HTR-8/SVneo (cell line): ENCODE measurements at regions not wholly inside any gene's neighbourhood (a gene's known extent, or its start where the extent isn't known, plus 50 kb on each side); places are given as distances from the start of the nearest gene placed in this dataset.

Experiments used
- DNase-seq: peaks from one replicate; pipeline ENCODE4 v3.0.0; 2011; ENCODE audit warnings: low spot score, mixed read lengths; ENCODE audit not compliant: insufficient read length
- FAIRE-seq: peaks from 2 replicates; lab custom pipeline; 2011; peaks lifted over from hg19 to GRCh38; lab: Jason Lieb, UNC

GRCh38 chr11:11022125-11022730, 164.4 kb upstream of the ZBED5 start:
- FAIRE-seq: no peak
- DNase-seq: peak; percentile 40

- FAIRE-seq (no peak), DNase-seq (no peak)
These were observed 163.7 kb upstream of the ZBED5 start for GRCh38 chr11:11021563-11021962.

GRCh38 chr11:11020747-11021149, 162.9 kb upstream of the ZBED5 start:
- FAIRE-seq: no peak
- no peak for DNase-seq

GRCh38 chr11:11020219-11020726, 162.4 kb upstream of the ZBED5 start:
- DNase-seq (no peak), FAIRE-seq (no peak)

GRCh38 chr11:11016943-11017342, 159.1 kb upstream of the ZBED5 start:
- no peak for FAIRE-seq
- no peak for DNase-seq

GRCh38 chr11:11016068-11016467, 158.2 kb upstream of the ZBED5 start:
- DNase-seq: no peak
- FAIRE-seq: no peak

GRCh38 chr11:11011617-11012016, 153.8 kb upstream of the ZBED5 start:
- FAIRE-seq (no peak), DNase-seq (no peak)

GRCh38 chr11:11010624-11011127, 152.8 kb upstream of the ZBED5 start:
- DNase-seq: peak; percentile 33

GRCh38 chr11:11009179-11009578, 151.3 kb upstream of the ZBED5 start:
- FAIRE-seq (no peak), DNase-seq (no peak)

More at GRCh38 chr11:11010624-11011127, 152.8 kb upstream of the ZBED5 start:
- FAIRE-seq: no peak

GRCh38 chr11:11004069-11004468, 146.2 kb upstream of the ZBED5 start:
- FAIRE-seq: no peak

GRCh38 chr11:11003226-11003625, 145.4 kb upstream of the ZBED5 start:
- no peak for DNase-seq
- FAIRE-seq: no peak

More at GRCh38 chr11:11004069-11004468, 146.2 kb upstream of the ZBED5 start:
- no peak for DNase-seq

- FAIRE-seq (no peak), DNase-seq (no peak)
These were observed 142.9 kb upstream of the ZBED5 start for GRCh38 chr11:11000579-11001283.

GRCh38 chr11:10998674-10999073, 140.8 kb upstream of the ZBED5 start:
- FAIRE-seq (no peak), DNase-seq (no peak)

- no peak for FAIRE-seq
These were observed 138.8 kb upstream of the ZBED5 start for GRCh38 chr11:10996678-10997077.

GRCh38 chr11:10993640-10994039, 135.8 kb upstream of the ZBED5 start:
- DNase-seq (no peak), FAIRE-seq (no peak)

More at GRCh38 chr11:10996678-10997077, 138.8 kb upstream of the ZBED5 start:
- no peak for DNase-seq

- DNase-seq (no peak), FAIRE-seq (no peak)
These were observed 135.3 kb upstream of the ZBED5 start for GRCh38 chr11:10993186-10993585.

- DNase-seq: no peak
- no peak for FAIRE-seq
These were observed 133.5 kb upstream of the ZBED5 start for GRCh38 chr11:10991393-10991792.

- no peak for FAIRE-seq
- DNase-seq: no peak
These were observed 132.9 kb upstream of the ZBED5 start for GRCh38 chr11:10990637-10991193.

- FAIRE-seq (no peak), DNase-seq (no peak)
These were observed 132.3 kb upstream of the ZBED5 start for GRCh38 chr11:10990160-10990559.

GRCh38 chr11:10986006-10986405, 128.2 kb upstream of the ZBED5 start:
- FAIRE-seq (no peak), DNase-seq (no peak)

- DNase-seq (no peak), FAIRE-seq (no peak)
These were observed 126.9 kb upstream of the ZBED5 start for GRCh38 chr11:10984742-10985141.
